NT2/D1 (cell line): ENCODE measurements at regions not wholly inside any gene's neighbourhood (a gene's known extent, or its start where the extent isn't known, plus 50 kb on each side); places are given as distances from the start of the nearest gene placed in this dataset.

Experiments
- DNase-seq: peaks from one replicate; pipeline ENCODE4 v3.0.0-alpha.2; 2011; ENCODE audit warnings: low read depth, low spot score
- H3K27me3 ChIP-seq: 2 replicates; pipeline ENCODE4 v1.6.0; 2011; ENCODE audit warnings: mild to moderate bottlenecking; ENCODE audit not compliant: insufficient read length, insufficient read depth
- H3K36me3 ChIP-seq: 2 replicates; pipeline ENCODE4 v1.6.1; 2011; ENCODE audit warnings: mild to moderate bottlenecking, low read length, mixed read lengths; ENCODE audit not compliant: insufficient read depth, insufficient read length
- H3K4me1 ChIP-seq: 2 replicates; pipeline ENCODE4 v1.5.1; 2011; ENCODE audit not compliant: insufficient read depth, insufficient read length
- H3K4me3 ChIP-seq: 2 replicates; pipeline ENCODE4 v1.5.1; 2011; ENCODE audit warnings: low read depth; ENCODE audit not compliant: insufficient read length
- H3K9ac ChIP-seq: 2 replicates; pipeline ENCODE4 v1.6.0; 2011; ENCODE audit warnings: low read depth; ENCODE audit not compliant: insufficient read length
- H3K9me3 ChIP-seq: 2 replicates; pipeline ENCODE4 v1.5.1; 2011; ENCODE audit warnings: mild to moderate bottlenecking, low read length; ENCODE audit not compliant: insufficient read depth
- SUZ12 ChIP-seq: IDR thresholded peaks from 2 replicates; pipeline ENCODE4 v1.6.1; 2011; ENCODE audit not compliant: insufficient read length, insufficient read depth; ENCODE audit errors: extremely low read depth
- YY1 ChIP-seq: IDR thresholded peaks from 2 replicates; pipeline ENCODE4 v1.6.1; 2011; ENCODE audit not compliant: insufficient read length, insufficient read depth
- ZNF274 ChIP-seq: IDR thresholded peaks from 2 replicates; pipeline ENCODE4 v1.6.1; 2011; ENCODE audit warnings: mild to moderate bottlenecking, low read depth, low read length

GRCh38 chr3:24830230-24831152, 335.8 kb upstream of the THRB start:
- peaks cover 60% of the 10 kb centered on the region for H3K27me3 ChIP-seq
- peak overlapping the region; percentile 77 for H3K9ac ChIP-seq
- DNase-seq: no peak
- H3K36me3 ChIP-seq: no peaks in the 10 kb centered on the region
- TF ChIP-seq ZNF274: no peak
- TF ChIP-seq SUZ12: peak; percentile 43
- no peak for TF ChIP-seq YY1
- H3K4me3 ChIP-seq: peak overlapping the region; percentile 59
- no peaks in the 10 kb centered on the region for H3K4me1 ChIP-seq
- no peaks in the 10 kb centered on the region for H3K9me3 ChIP-seq

- Histone ChIP-seq H3K9ac (no peak overlapping the region), H3K9me3 (no peaks in the 10 kb centered on the region), H3K36me3 (no peaks in the 10 kb centered on the region), H3K4me3 (no peak overlapping the region), H3K4me1 (no peaks in the 10 kb centered on the region), H3K27me3 (peaks cover 60% of the 10 kb centered on the region)
- no peak for DNase-seq
- TF ChIP-seq YY1: no peak
- TF ChIP-seq ZNF274: no peak
- no peak for TF ChIP-seq SUZ12
These were observed 336.6 kb upstream of the THRB start for GRCh38 chr3:24831221-24831620.

- TF ChIP-seq SUZ12: no peak
- no peak for TF ChIP-seq ZNF274
- TF ChIP-seq YY1: no peak
- Histone ChIP-seq H3K9me3 (no peaks in the 10 kb centered on the region), H3K4me1 (no peaks in the 10 kb centered on the region), H3K27me3 (peaks cover 46% of the 10 kb centered on the region), H3K9ac (no peak overlapping the region), H3K4me3 (no peak overlapping the region), H3K36me3 (no peaks in the 10 kb centered on the region)
- DNase-seq: no peak
These were observed 338.2 kb upstream of the THRB start for GRCh38 chr3:24832891-24833290.

- H3K27me3 ChIP-seq: peaks cover 34% of the 10 kb centered on the region
These were observed 339.8 kb upstream of the THRB start for GRCh38 chr3:24834442-24834841.

GRCh38 chr3:24835510-24835909, 340.9 kb upstream of the THRB start:
- H3K4me1 ChIP-seq: no peaks in the 10 kb centered on the region
- TF ChIP-seq SUZ12 (no peak), YY1 (no peak), ZNF274 (no peak)

More at GRCh38 chr3:24834442-24834841, 339.8 kb upstream of the THRB start:
- Histone ChIP-seq H3K9ac (no peak overlapping the region), H3K4me1 (no peaks in the 10 kb centered on the region), H3K36me3 (no peaks in the 10 kb centered on the region), H3K9me3 (no peaks in the 10 kb centered on the region), H3K4me3 (no peak overlapping the region)
- no peak for DNase-seq
- TF ChIP-seq SUZ12 (no peak), ZNF274 (no peak), YY1 (no peak)

GRCh38 chr3:24837601-24838000, 343.0 kb upstream of the THRB start:
- H3K9me3 ChIP-seq: no peaks in the 10 kb centered on the region
- no peak for DNase-seq
- H3K36me3 ChIP-seq: no peaks in the 10 kb centered on the region
- no peak for TF ChIP-seq ZNF274
- no peak for TF ChIP-seq YY1
- TF ChIP-seq SUZ12: no peak
- H3K27me3 ChIP-seq: peaks cover 6% of the 10 kb centered on the region
- no peak overlapping the region for H3K9ac ChIP-seq
- no peaks in the 10 kb centered on the region for H3K4me1 ChIP-seq
- H3K4me3 ChIP-seq: no peak overlapping the region

More at GRCh38 chr3:24835510-24835909, 340.9 kb upstream of the THRB start:
- Histone ChIP-seq H3K9me3 (no peaks in the 10 kb centered on the region), H3K9ac (no peak overlapping the region), H3K27me3 (peaks cover 23% of the 10 kb centered on the region), H3K4me3 (no peak overlapping the region), H3K36me3 (no peaks in the 10 kb centered on the region)
- DNase-seq: no peak

GRCh38 chr3:24838533-24838932, 343.9 kb upstream of the THRB start:
- Histone ChIP-seq H3K4me3 (no peak overlapping the region), H3K27me3 (no peaks in the 10 kb centered on the region), H3K4me1 (no peaks in the 10 kb centered on the region), H3K9ac (no peak overlapping the region), H3K9me3 (no peaks in the 10 kb centered on the region), H3K36me3 (no peaks in the 10 kb centered on the region)
- DNase-seq: no peak
- no peak for TF ChIP-seq ZNF274
- no peak for TF ChIP-seq SUZ12
